SK-N-SH (cell line): ENCODE measurements at regions not wholly inside any gene's neighbourhood (a gene's known extent, or its start where the extent isn't known, plus 50 kb on each side); places are given as distances from the start of the nearest gene placed in this dataset.
"Not testable (repeated sequence)": the region's sequence is repeated elsewhere in the genome, so short reads cannot be mapped to it uniquely, and the experiment has no call there.

Experiments
- CTCF ChIA-PET: fragments of 300-600, 350-600 bp; formaldehyde crosslinking; extraction: SDS; loops from one replicate; lab custom pipeline; 2021; lab: Yijun Ruan, JAX
- POLR2A ChIA-PET: fragments of 350-600 bp; sonication (Branson Sonifier 250); formaldehyde crosslinking; extraction: SDS; loops from one replicate; lab custom pipeline; 2020; ENCODE audit warnings: antibody characterized with exemption, inconsistent platforms; lab: Yijun Ruan, JAX
- DNase-seq: peaks from one replicate; pipeline ENCODE4 v3.0.0; 2012
- H2AFZ ChIP-seq: fragments of 200-600 bp; sonication (generic); 2 replicates; pipeline ENCODE4 v1.8.1; 2016; ENCODE audit warnings: antibody characterized with exemption, mild to moderate bottlenecking, low read depth
- H3F3A ChIP-seq: fragments of 200-600 bp; sonication (generic); replicated peaks from 2 replicates; pipeline ENCODE3; 2016; ENCODE audit warnings: antibody characterized with exemption, mild to moderate bottlenecking; ENCODE audit not compliant: insufficient read depth
- H3K27ac ChIP-seq, 2 experiments: fragments of 200-500 bp in 1 of 2; fragments of 200-600 bp in 1 of 2; sonication (Bioruptor generic) in 1 of 2; sonication (generic), shearing (Covaris generic) in 1 of 2; 2 replicates each; pipeline versions ENCODE4 v1.5.1 to v1.6.1; 2014 to 2016; ENCODE audit warnings: low read depth in 2 of 2, inconsistent platforms in 1 of 2, low read length in 1 of 2, mild to moderate bottlenecking in 1 of 2, mixed read lengths in 1 of 2
- H3K27me3 ChIP-seq: fragments of 200-600 bp; sonication (generic), shearing (Covaris generic); 2 replicates; pipeline ENCODE4 v1.6.1; 2016; ENCODE audit warnings: mixed run types; ENCODE audit not compliant: insufficient read depth
- H3K36me3 ChIP-seq, 2 experiments: fragments of 200-500 bp in 1 of 2; fragments of 200-600 bp in 1 of 2; sonication (Bioruptor generic) in 1 of 2; sonication (generic) in 1 of 2; replicated peaks in 1 of 2; 2 replicates each; pipeline versions ENCODE3 to v1.5.1; 2014 to 2016; ENCODE audit warnings: low read length in 1 of 2, mild to moderate bottlenecking in 1 of 2; ENCODE audit not compliant: insufficient read depth in 2 of 2, control insufficient read depth in 1 of 2
- H3K4me1 ChIP-seq, 2 experiments: fragments of 200-500 bp in 1 of 2; fragments of 200-600 bp in 1 of 2; sonication (Bioruptor generic) in 1 of 2; sonication (generic), shearing (Covaris generic) in 1 of 2; 2 replicates each; pipeline versions ENCODE4 v1.5.1 to v1.6.1; 2014 to 2016; ENCODE audit warnings: low read depth in 1 of 2, low read length in 1 of 2, mixed run types in 1 of 2; ENCODE audit not compliant: insufficient read depth in 2 of 2, control insufficient read depth in 1 of 2
- H3K4me2 ChIP-seq: fragments of 200-600 bp; sonication (generic), shearing (Covaris generic); 2 replicates; pipeline ENCODE4 v1.6.1; 2017; ENCODE audit warnings: mixed run types
- H3K4me3 ChIP-seq, 2 experiments: fragments of 200-500 bp in 1 of 2; fragments of 200-600 bp in 1 of 2; sonication (Bioruptor generic) in 1 of 2; sonication (generic), shearing (Covaris generic) in 1 of 2; 2 replicates each; pipeline versions ENCODE4 v1.5.1 to v1.8.1; 2014 to 2016; ENCODE audit warnings: low read depth in 2 of 2, inconsistent platforms in 1 of 2, low read length in 1 of 2, mild to moderate bottlenecking in 1 of 2, mixed read lengths in 1 of 2, moderate library complexity in 1 of 2
- H3K79me2 ChIP-seq: fragments of 200-600 bp; sonication (generic); 2 replicates; pipeline ENCODE4 v1.8.1; 2017; ENCODE audit warnings: mild to moderate bottlenecking; ENCODE audit not compliant: insufficient read depth
- H3K9ac ChIP-seq: fragments of 200-600 bp; sonication (generic); 2 replicates; pipeline ENCODE4 v1.6.1; 2017; ENCODE audit warnings: mixed run types
- H3K9me2 ChIP-seq: fragments of 200-600 bp; sonication (generic); 2 replicates; pipeline ENCODE4 v1.6.1; 2017; ENCODE audit warnings: mixed run types
- H3K9me3 ChIP-seq: fragments of 200-600 bp; sonication (generic); 2 replicates; pipeline ENCODE4 v1.6.1; 2017; ENCODE audit warnings: mixed run types, mild to moderate bottlenecking, moderate library complexity
- H4K20me1 ChIP-seq: fragments of 200-600 bp; sonication (generic); 2 replicates; pipeline ENCODE4 v1.6.1; 2017; ENCODE audit warnings: mild to moderate bottlenecking, mixed run types; ENCODE audit not compliant: insufficient read depth
- CTCF ChIP-seq: fragments of 200-600 bp; sonication (generic); IDR thresholded peaks from 2 replicates; pipeline ENCODE4 v1.6.1; 2017; ENCODE audit warnings: antibody characterized with exemption, mild to moderate bottlenecking, moderate library complexity
- RAD21 ChIP-seq: IDR thresholded peaks from 2 replicates; pipeline ENCODE4 v1.6.1; 2012; ENCODE audit warnings: mild to moderate bottlenecking, low read length
- WGBS: methylation state at CpG from one replicate; pipeline ENCODE4 v1.1.6; 2017; ENCODE audit warnings: low lambda C conversion rate; 5-methylcytosine and 5-hydroxymethylcytosine counted together

GRCh38 chr7:6953138-6953797 lies 127.2 kb upstream of the CCZ1B start:
- DNase-seq, H3K27ac ChIP-seq: not testable (repeated sequence)
- WGBS, result 38% methylated on average over 16 of the region's 16 CpGs
- CTCF ChIA-PET, result interaction anchor here (0.6 to 3.8 kb wide), 8 partner anchors 9 to 214 kb away, joined by 3 to 14 read pairs (median 3); no protein-coding TSS in a partner anchor
- TF ChIP-seq RAD21, result peak; percentile 26
- peak; percentile 54 for TF ChIP-seq CTCF
- TF ChIP-seq, all 33 proteins: peak for 2; not testable (repeated sequence) for 31
- H3K4me3 ChIP-seq, H3K79me2 ChIP-seq, H3F3A ChIP-seq, H4K20me1 ChIP-seq, H3K27me3 ChIP-seq, H3K9me2 ChIP-seq, H3K36me3 ChIP-seq, H3K9me3 ChIP-seq, H3K4me1 ChIP-seq, H3K9ac ChIP-seq, POLR2A ChIA-PET, H2AFZ ChIP-seq, H3K4me2 ChIP-seq: not testable (repeated sequence)

GRCh38 chr7:6953798-6954181 lies 127.7 kb upstream of the CCZ1B start:
- H3K4me1 ChIP-seq, H3K27me3 ChIP-seq, H4K20me1 ChIP-seq, H3K4me2 ChIP-seq, H3K27ac ChIP-seq, H3K4me3 ChIP-seq, DNase-seq, H3K79me2 ChIP-seq, H2AFZ ChIP-seq, H3F3A ChIP-seq, H3K9ac ChIP-seq, POLR2A ChIA-PET, H3K9me2 ChIP-seq, H3K36me3 ChIP-seq, H3K9me3 ChIP-seq: not testable (repeated sequence)
- CTCF ChIA-PET, result interaction anchor here (0.6 to 3.8 kb wide), 8 partner anchors 9 to 214 kb away, joined by 3 to 14 read pairs (median 3); no protein-coding TSS in a partner anchor
- WGBS, result 77% methylated on average over 7 of the region's 10 CpGs

- H3F3A ChIP-seq, H3K4me2 ChIP-seq, POLR2A ChIA-PET, H3K9ac ChIP-seq, H3K4me1 ChIP-seq, H2AFZ ChIP-seq, H3K4me3 ChIP-seq, H3K79me2 ChIP-seq, H3K9me3 ChIP-seq, H3K36me3 ChIP-seq, H3K27me3 ChIP-seq, H4K20me1 ChIP-seq, H3K9me2 ChIP-seq, H3K27ac ChIP-seq, DNase-seq: not testable (repeated sequence)
- CTCF ChIA-PET, result interaction anchor here (2.0 to 3.8 kb wide), 2 partner anchors 145 to 148 kb away, joined by 8 to 14 read pairs; no protein-coding TSS in a partner anchor
- WGBS, result 65% methylated on average over 12 of the region's 12 CpGs
Observed at GRCh38 chr7:6955385-6955784, 129.3 kb upstream of the CCZ1B start.

GRCh38 chr7:6955990-6956566 lies 130.0 kb upstream of the CCZ1B start:
- H3F3A ChIP-seq, H2AFZ ChIP-seq, H4K20me1 ChIP-seq, H3K27me3 ChIP-seq, H3K79me2 ChIP-seq, H3K9ac ChIP-seq, H3K4me2 ChIP-seq, H3K27ac ChIP-seq, H3K9me3 ChIP-seq, H3K9me2 ChIP-seq, H3K4me1 ChIP-seq, POLR2A ChIA-PET, H3K4me3 ChIP-seq, DNase-seq, H3K36me3 ChIP-seq: not testable (repeated sequence)
- 71% methylated on average over 12 of the region's 12 CpGs for WGBS
- CTCF ChIA-PET, result interaction anchor here (1.2 kb wide), 1 partner anchor 26 kb away, joined by 3 read pairs; no protein-coding TSS in a partner anchor

- H3F3A ChIP-seq, H2AFZ ChIP-seq, H3K9me2 ChIP-seq, H3K27me3 ChIP-seq, CTCF ChIA-PET, POLR2A ChIA-PET, H3K4me2 ChIP-seq, H3K4me1 ChIP-seq, H3K9ac ChIP-seq, H4K20me1 ChIP-seq, H3K36me3 ChIP-seq, H3K27ac ChIP-seq, H3K4me3 ChIP-seq, H3K9me3 ChIP-seq, DNase-seq, H3K79me2 ChIP-seq: not testable (repeated sequence)
- whole genome bisulfite sequencing, result 54% methylated on average over 14 of the region's 15 CpGs
Observed at GRCh38 chr7:6958371-6958770, 132.3 kb upstream of the CCZ1B start.
